ENCODE measurements at regions not wholly inside any gene's neighbourhood (a gene's known extent, or its start where the extent isn't known, plus 50 kb on each side); places are given as distances from the start of the nearest gene placed in this dataset.

DNA sequence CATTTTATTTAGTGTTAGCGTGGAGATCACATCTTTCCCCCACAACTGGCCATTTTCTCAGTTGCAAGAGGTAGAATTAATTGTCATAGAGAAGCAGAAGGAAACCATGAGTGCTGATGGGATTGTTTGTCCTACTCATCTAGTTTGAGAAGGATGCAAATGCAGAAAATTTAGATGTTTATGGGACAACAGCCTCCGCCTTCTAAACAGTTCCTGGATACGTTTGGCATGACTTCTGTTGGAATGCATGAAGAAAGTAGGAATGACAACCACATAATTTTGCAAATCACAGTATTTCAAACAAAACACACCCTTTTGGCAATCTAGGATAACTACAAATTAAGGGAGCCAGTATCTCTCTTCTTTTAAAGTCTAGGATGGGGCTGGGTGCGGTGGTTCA lies 240.1 kb upstream of the SUCLG2 start:
- DNase-seq (ENCODE audit: low read depth in 2 of 2, low spot score in 1 of 2), result no peak

DNA sequence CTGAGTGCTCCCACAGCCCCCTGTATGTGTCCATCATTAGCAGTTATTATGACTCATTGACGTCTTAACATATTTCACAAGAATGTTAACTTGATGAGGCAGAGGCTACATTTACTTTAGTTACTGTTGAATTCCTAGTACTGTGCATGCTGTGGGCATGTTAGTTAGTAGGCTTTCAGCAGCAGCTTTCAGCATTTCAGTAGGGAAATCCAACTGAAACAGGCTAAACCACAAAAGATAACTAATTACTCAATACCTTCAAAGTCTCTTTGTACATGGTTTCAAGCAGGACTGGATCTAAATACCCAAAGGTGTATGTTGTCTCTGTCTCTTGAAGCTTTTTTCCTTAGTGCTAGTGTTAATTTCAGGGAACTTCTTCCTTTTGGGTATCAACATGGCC lies 229.9 kb upstream of the SUCLG2 start:
- DNase-seq (ENCODE audit: low read depth in 2 of 2, low spot score in 1 of 2), result no peak

DNA sequence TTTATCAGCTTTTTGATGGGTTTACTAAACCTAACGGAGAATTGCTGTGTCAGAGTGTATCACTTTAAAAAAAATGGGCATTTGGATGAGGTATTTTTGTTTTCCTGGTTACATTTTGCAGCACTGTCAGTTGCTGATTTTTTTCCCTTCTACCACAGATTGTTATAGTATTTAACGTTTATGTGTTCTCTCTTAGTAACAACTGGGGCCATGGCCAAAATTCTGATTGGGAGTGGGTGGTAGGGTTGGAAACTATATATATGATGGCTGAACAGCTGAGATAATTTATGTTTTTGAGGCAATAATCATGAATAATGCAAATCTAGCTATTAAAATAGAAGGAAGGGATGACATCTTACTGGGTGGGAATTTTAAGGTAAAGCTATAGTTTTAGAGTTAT lies 229.4 kb upstream of the SUCLG2 start:
- no peak for DNase-seq (ENCODE audit: low read depth in 2 of 2, low spot score in 1 of 2)

DNA sequence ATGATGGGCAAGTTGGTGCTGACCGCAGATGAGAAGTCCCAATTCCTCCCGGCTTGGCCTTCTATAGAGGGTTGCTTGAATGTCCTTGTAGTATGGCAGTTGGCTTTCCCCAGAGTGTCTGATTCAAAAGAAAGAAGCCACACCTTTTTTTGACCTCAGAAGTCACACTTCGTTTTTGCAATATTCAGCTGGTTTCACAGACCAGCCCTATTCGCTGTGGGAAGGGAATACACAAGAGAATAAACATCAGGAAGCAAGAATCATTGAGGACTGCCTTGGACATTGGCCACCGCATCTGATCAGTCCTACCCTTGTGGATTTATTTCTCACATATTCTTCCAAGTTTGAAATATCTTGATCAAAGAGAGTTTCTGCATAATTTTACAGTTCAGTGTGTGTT lies 228.6 kb upstream of the SUCLG2 start:
- DNase-seq (ENCODE audit: low read depth in 2 of 2, low spot score in 1 of 2), result no peak

DNA sequence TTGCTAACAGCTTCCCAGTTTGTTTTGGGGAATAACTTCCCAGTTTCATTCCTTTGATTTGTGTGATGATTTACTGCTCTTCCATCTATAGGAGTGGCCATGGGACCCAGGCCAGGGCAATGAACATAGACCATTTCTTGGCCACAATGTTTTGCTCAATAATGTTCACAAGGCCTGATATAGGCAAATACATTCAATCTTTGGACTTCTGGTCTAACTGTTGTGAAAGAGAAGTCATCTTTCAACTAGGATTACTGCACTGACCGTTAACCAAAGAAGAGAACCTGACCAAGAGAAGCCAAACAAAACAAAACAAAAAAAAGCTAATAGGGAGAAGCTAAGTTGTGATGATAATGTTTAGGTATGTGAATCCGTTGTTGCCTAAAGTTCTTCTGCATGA lies 221.8 kb upstream of the SUCLG2 start:
- DNase-seq (ENCODE audit: low read depth in 2 of 2, low spot score in 1 of 2), result no peak

DNA sequence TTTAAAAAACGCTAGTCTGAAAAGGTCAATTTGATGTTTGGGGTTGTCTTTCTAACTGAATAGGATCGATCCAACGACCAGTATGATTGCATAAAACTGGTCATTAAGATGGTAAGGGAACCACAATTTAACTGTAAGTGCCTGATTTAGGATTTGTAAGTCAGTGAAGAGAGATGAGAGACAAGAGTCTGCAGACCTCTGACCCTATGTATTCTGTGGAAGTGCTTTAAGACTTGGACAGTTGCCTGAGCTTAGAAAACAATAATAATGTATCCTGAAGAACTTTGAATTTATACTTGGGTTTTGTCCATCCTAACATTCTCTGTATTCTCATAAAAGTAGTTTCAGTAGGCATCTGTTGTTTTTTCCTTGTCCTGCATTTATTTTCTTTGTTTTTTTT lies 221.4 kb upstream of the SUCLG2 start:
- no peak for DNase-seq (ENCODE audit: low read depth in 2 of 2, low spot score in 1 of 2)

DNA sequence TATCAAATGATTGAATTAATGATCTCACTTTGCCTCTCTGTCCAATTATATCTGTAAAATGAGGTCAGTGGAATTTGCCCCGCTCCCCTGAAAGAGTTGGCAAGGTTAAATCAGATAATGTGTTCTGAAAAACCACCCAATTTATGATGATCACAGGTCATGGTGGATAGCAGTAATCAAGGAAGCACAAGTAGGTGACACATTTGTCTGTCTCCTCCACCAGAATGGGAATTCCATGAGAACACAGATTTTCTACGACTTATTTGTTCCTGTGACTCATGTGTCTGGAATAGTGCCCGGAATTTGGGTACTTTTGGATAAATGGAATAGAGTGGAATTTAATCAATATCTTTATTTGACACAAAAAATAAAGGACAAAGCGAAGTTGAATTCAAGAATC lies 220.9 kb upstream of the SUCLG2 start:
- DNase-seq (ENCODE audit: low read depth in 2 of 2, low spot score in 1 of 2), result no peak

DNA sequence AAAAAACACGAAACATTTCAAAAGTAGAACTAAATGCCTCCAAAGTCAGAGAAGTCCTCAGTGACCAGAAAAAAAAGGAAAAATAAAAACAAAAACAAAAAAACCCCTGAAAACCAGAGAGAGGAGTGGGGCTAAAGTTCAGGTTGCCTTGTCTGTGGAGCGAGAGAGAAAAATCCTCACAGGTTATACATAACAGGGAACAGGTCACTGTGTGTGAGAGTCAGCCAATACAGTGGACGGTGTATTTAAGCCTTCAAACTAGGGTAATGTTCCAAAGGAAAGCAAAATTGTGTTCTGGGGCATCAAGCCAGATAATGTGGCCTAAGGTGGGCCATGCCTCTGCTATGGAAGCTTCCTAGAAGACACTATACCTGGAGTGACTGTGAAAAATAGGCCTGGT lies 216.1 kb upstream of the SUCLG2 start:
- DNase-seq (ENCODE audit: low read depth in 2 of 2, low spot score in 1 of 2), result no peak

DNA sequence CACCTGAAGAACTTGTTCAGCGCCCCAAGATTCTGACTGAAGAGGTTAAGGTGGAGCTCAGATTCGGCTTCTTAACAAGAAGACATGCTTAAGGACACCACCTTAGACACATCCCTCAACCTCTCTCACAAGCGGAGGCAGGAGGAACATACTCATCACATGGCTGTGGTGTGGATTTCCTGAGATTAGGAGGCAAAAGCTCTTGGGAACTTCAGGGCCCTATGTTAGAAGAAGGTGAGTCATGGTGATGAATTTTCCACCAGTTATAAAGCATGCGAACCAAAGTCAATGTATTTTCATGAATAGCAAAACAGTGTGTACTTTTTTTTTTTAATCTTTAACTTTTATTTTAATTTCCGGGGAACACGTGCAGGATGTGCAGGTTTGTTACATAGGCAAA lies 212.2 kb upstream of the SUCLG2 start:
- no peak for DNase-seq (ENCODE audit: low read depth in 2 of 2, low spot score in 1 of 2)

DNA sequence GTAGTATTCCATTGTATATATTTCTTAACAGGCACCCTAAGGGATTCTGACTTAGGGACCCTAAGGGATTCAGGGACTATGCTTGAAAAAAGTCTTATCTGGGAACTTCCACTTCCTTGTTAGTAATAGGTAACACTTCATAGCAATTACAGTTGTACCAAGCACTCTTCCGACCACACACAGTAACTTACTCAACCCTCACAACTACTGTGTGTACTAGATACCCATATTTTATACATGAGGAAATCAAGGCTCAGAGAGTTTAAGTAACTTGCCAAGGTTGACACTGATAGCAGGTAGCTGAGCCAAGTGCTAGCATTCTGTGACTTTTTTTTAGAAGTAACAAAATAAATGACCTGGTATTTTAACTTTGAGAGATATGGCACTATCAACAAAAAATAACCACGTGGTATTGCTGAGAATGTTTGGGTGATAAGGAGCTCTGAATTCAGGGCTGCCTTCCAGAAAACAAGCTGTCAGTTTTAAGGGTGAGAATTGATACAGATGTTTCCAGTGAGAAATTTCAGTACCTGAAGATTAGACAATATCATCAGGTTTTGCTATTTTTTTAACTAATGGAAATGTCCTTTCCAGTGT lies 210.3 kb upstream of the SUCLG2 start:
- no peak for DNase-seq (ENCODE audit: low read depth in 2 of 2, low spot score in 1 of 2)

DNA sequence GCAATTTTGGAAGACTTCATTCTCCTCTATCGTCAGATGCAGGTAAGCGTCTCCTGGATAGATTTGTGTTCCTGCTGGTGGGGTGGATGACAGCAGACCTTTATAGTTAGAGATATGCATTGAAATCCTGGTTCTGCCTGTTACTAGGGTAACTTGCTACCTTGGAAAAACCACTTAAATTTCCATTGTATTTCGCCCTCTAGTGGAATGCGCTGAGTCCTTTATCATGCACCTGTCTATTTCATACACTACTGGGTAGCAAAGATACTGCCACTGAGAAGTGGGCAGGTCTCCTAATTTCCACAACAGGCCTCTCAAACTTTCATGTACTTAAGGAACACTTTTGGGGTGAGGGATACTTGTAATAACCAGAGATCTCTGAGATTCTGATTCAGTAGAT lies 209.5 kb upstream of the SUCLG2 start:
- DNase-seq (ENCODE audit: low read depth in 2 of 2, low spot score in 1 of 2), result no peak

DNA sequence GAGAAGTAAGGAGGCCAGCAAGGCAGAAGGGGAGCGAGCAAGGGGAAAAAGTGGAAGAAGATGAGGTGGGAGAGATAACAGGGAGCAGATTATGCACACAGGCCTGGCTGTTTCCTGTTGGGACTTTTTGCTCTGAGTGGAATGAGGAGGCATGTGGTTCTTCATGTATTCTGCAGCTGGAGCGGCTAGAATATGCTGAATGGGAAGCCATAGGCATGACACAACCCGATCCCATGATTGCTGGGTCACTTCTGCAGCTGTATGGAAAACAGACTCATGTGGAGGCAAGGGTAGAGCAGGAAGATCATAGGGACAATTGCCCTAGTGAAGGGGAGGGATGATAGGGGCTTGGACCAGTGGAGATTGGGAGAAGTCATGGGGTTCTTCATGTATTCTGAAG lies 206.0 kb upstream of the SUCLG2 start:
- no peak for DNase-seq (ENCODE audit: low read depth in 2 of 2, low spot score in 1 of 2)

DNA sequence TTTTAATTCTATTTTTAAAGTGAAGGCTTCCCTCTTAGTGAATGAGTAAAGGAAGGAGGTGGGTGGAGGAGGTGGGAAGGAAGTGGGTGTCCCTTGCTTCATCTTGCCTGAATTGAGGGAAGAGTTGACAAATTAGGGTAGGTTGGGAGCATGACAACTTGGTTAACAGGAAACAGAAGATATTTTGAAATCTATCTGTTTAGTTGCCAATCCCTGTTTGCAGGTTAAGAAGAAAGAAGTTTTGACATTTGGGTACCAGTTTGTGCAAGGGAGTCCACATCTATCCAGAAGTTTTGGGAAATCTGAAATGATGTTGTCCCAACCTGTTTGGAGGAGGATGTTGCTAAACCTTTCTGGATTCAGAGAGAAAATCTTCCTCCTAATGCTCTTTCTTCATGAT lies 204.1 kb upstream of the SUCLG2 start:
- no peak for DNase-seq (ENCODE audit: low read depth in 2 of 2, low spot score in 1 of 2)

DNA sequence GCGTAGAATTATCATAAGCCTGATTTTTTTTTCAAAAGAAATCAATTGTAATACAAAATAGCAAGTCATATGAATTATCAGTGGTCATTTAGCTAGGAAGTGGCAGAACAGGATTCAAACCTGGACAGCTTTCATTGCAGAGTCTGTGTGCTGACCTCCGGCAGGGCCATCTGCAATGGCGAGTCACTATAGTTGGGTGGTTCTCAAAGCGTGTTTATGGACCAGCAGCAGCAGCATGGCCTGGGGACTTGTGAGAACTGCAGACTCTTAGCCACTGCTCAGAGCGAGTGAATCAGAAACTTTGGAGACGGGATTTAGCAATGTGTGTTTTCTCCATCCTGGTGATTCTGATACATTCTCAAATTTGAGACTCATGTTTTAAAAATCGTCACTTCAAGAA lies 202.3 kb upstream of the SUCLG2 start:
- DNase-seq (ENCODE audit: low read depth in 2 of 2, low spot score in 1 of 2), result no peak

DNA sequence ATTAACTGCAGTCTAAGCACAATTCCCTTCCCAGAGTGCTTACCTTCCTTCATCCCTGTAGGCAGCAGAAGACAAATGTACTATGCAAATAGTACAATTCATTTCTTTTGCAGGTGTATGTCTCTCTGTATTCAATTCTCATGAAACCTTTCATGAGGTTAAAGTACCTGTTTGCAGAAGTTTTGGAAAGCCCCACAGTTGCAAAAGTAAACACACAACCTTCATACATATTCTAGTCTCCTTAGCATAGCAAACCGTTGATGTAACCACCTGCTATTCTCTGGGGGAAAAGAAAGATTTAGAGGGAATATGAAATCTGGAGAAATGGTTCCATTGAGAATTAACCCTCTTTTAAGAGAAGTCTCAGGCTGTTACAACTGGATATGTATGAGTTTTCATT lies 200.3 kb upstream of the SUCLG2 start:
- no peak for DNase-seq (ENCODE audit: low read depth in 2 of 2, low spot score in 1 of 2)

DNA sequence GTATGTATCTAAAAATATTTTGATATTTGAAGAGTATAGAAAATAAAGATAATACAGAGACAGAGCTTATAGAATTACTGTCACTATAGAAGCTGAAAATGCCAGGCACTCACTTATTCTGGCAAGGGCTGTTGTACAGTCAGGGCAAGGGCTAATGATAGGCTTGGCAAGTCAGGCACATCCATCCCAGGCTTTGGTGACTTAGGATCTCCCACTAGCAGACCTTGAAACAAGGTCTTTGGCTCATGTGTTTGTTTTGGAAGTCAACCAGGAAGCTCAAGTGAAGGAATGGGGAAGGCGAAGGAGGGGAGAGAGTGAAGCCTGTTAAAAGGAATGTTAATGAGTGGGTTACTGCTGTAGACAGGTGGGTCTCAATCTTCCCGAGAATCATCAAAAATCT lies 199.1 kb upstream of the SUCLG2 start:
- no peak for DNase-seq (ENCODE audit: low read depth in 2 of 2, low spot score in 1 of 2)

DNA sequence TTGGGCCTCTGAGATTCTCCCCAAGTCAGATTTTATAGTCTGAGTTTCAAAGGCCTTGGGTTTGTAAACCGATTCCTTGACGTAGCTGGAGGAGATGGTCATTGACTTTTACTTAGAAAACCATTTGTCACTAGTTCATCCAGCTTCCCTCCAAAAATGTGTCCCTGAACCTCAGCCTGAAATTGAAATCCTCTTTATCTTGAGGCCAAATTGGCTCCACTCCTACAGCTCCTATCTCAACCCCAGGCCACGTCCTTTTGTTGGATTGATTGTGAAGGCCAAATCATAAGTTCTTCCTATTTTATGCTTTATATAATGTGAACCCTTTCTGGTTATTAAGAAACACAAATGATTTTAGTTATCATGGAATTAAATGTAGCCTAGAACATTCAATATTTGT lies 193.9 kb upstream of the SUCLG2 start:
- DNase-seq (ENCODE audit: low read depth in 2 of 2, low spot score in 1 of 2), result no peak

DNA sequence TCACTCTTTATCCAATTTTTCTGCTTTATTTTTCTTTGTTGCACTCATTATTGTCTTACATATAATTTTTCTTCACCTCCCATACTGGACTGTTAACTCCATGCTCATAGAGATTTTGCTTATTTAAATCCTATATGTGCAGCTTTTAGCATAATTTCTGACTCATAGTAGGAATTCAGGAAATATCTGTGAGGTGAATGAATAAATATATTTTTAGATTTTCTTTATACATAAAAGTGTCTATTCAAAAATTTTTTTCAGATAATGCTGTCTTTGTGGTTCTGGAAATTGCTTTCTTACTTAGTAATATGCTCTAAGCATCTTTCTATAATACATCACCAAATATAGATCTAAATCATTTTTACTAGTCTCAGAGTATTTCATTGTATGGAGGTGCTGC lies 191.8 kb upstream of the SUCLG2 start:
- no peak for DNase-seq (ENCODE audit: low read depth in 2 of 2, low spot score in 1 of 2)

DNA sequence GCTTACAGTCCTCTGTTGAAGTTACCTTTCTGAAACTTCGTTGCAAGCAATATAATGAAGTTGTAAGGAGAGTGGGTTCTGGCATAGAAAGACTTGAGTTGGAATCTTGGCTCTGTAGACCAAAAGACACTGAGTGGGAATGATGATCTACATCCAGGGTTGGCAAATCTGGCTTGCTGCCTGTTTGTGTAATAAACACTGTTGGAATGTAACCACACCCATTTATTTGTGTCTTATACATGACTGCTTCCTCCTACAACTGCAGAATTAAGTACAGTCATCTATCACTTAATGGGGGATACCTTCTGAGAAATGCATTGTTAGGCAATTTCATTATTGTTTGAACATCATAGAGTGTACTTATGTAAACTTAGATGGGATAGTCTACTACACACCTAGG lies 178.4 kb upstream of the SUCLG2 start:
- no peak for DNase-seq (ENCODE audit: low read depth in 2 of 2, low spot score in 1 of 2)

DNA sequence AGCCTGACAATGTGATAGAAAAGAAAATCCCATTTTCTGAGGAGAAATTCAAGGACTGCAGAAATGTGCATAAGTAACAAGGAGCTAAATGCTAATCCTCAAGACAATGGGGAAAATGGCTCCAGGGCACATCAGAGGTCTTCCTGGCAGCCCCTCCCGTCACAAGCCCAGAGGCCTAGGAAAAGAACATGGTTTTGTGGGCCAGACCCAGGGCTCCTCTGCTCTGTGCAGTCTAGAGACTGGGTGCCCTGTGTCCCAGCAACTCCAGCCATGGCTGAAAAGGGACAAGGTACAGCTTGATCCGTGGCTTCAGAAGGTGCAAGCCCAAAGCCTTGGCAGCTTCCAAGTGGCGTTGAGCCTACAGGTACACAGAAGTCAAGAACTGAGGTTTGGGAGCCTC lies 176.8 kb upstream of the SUCLG2 start:
- DNase-seq (ENCODE audit: low read depth in 2 of 2, low spot score in 1 of 2), result no peak

DNA sequence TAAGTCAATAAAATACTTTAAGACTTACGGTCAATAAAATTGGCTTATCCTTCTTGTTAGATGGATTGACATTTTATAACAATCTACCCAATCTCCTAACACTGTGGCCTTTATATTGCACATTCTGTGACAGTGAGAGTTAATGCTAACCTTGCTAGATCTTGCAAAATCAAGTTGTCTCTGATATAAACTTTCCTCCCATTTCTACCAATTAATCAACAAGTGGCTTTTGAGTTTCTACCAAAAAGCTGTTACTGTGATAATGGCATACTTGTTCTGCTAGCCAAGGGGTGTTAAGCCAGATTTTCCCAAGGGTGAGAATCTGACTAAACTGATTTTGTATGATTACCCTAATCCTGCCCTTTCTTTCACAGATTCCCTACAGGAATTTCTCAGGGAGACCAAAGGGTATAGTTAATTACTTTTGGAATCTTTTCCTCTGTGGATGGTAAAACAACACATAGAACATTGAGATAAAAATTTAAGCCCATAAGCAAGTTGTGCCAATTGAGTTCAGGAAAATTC lies 174.1 kb upstream of the SUCLG2 start:
- no peak for DNase-seq (ENCODE audit: low read depth in 2 of 2, low spot score in 1 of 2)

DNA sequence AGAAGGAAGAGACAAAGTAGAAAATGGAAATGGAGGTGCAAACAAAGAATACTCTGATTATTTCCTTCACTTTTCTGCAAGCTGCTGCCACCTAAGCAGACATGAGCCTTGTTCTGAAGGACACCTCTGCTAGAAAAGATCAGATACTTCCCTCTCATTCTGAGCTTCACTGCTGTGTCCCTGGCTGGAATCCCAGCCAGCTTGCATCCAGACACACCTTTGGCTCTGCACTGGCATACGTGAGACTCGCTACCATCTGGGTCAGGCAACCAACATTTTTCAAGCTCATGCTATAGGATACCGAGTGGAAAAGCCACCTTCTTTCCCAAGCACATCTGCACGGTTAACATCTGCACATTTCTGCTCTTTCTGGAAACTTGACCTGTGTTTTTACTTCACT lies 166.7 kb upstream of the SUCLG2 start:
- no peak for DNase-seq (ENCODE audit: low read depth in 2 of 2, low spot score in 1 of 2)

DNA sequence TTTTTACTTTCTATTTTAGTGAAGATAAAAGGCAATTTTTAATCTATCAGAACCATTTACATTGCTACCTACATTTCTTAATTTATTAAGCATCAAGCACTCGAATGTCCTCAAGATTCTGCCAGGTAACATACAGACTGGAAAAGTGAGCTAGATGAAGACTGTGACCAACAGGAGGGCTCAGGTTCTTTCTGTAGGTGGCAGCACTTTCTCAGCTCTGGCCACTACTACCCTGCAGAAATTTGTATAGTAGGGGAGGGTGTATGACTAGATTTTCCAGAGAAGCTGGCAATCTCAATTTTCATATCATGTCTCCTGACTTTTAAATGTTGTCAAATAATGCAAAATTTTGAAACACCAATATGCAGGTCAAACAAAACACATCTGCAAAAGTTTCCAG lies 165.0 kb upstream of the SUCLG2 start:
- DNase-seq (ENCODE audit: low read depth in 2 of 2, low spot score in 1 of 2), result no peak

Data from stimulated activated CD8-positive, alpha-beta memory T cell treated with anti-CD3 and anti-CD28 coated beads, Interleukin-4, amount 100 ng/mL, for 1 hour (primary cell).